Trophoblast cell (in vitro differentiated cells and primary cell): ENCODE measurements at regions not wholly inside any gene's neighbourhood (a gene's known extent, or its start where the extent isn't known, plus 50 kb on each side); places are given as distances from the start of the nearest gene placed in this dataset.

Source experiments
- DNase-seq, 2 donors: peaks; one replicate each; pipeline ENCODE4 v3.0.0-alpha.2; 2016
- H2AFZ ChIP-seq: 2 replicates; pipeline ENCODE4 v1.6.1; 2013; ENCODE audit warnings: low read length, moderate library complexity, mild to moderate bottlenecking; ENCODE audit not compliant: insufficient read depth, poor library complexity
- H2AK5ac ChIP-seq: 2 replicates; pipeline ENCODE4 v1.6.1; 2013; ENCODE audit warnings: mild to moderate bottlenecking, low read length
- H2BK120ac ChIP-seq: 2 replicates; pipeline ENCODE4 v1.6.1; 2013; ENCODE audit warnings: low read length, mild to moderate bottlenecking, moderate library complexity; ENCODE audit not compliant: insufficient read depth, poor library complexity
- H2BK12ac ChIP-seq: 2 replicates; pipeline ENCODE4 v1.6.1; 2013; ENCODE audit warnings: mild to moderate bottlenecking, low read length, moderate library complexity
- H2BK5ac ChIP-seq: 2 replicates; pipeline ENCODE4 v1.6.1; 2013; ENCODE audit warnings: low read length, low read depth, moderate library complexity, mild to moderate bottlenecking; ENCODE audit not compliant: poor library complexity
- H3K14ac ChIP-seq: 2 replicates; pipeline ENCODE4 v1.6.1; 2013; ENCODE audit warnings: mild to moderate bottlenecking, low read length
- H3K18ac ChIP-seq: 2 replicates; pipeline ENCODE4 v1.6.1; 2013; ENCODE audit warnings: mild to moderate bottlenecking, low read length
- H3K23ac ChIP-seq: 2 replicates; pipeline ENCODE4 v1.6.1; 2013; ENCODE audit warnings: low read length
- H3K27ac ChIP-seq: 2 replicates; pipeline ENCODE4 v1.5.1; 2013; ENCODE audit warnings: low read depth, mild to moderate bottlenecking, inconsistent platforms, low read length, moderate library complexity
- H3K27me3 ChIP-seq: 2 replicates; pipeline ENCODE4 v1.6.1; 2013; ENCODE audit warnings: inconsistent platforms, mild to moderate bottlenecking, low read length, moderate library complexity; ENCODE audit not compliant: insufficient read depth
- H3K36me3 ChIP-seq, 2 experiments: 1 replicate in 1 of 2; 2 replicates in 1 of 2; pipeline ENCODE4 v1.6.1; 2013; ENCODE audit warnings: low read length in 2 of 2, mild to moderate bottlenecking in 2 of 2, moderate library complexity in 1 of 2; ENCODE audit not compliant: insufficient read depth in 2 of 2, control insufficient read depth in 1 of 2
- H3K4ac ChIP-seq: 2 replicates; pipeline ENCODE4 v1.6.1; 2013; ENCODE audit warnings: low read depth, mild to moderate bottlenecking, low read length, moderate library complexity
- H3K4me1 ChIP-seq, 2 experiments: 1 replicate in 1 of 2; 2 replicates in 1 of 2; pipeline ENCODE4 v1.6.1; 2013; ENCODE audit warnings: low read length in 2 of 2, mild to moderate bottlenecking in 2 of 2, moderate library complexity in 1 of 2; ENCODE audit not compliant: insufficient read depth in 2 of 2, control insufficient read depth in 1 of 2
- H3K4me2 ChIP-seq: 2 replicates; pipeline ENCODE4 v1.6.1; 2013; ENCODE audit warnings: inconsistent platforms, mild to moderate bottlenecking, low read length, moderate library complexity
- H3K4me3 ChIP-seq: 2 replicates; pipeline ENCODE4 v1.5.1; 2013; ENCODE audit warnings: mild to moderate bottlenecking, low read depth, low read length, inconsistent platforms
- H3K79me1 ChIP-seq: one replicate; pipeline ENCODE4 v1.6.1; 2013; ENCODE audit warnings: low read length
- H3K79me2 ChIP-seq: 2 replicates; pipeline ENCODE4 v1.6.1; 2013; ENCODE audit warnings: low read length, mild to moderate bottlenecking; ENCODE audit not compliant: control insufficient read depth, insufficient read depth, poor library complexity
- H3K9ac ChIP-seq: 2 replicates; pipeline ENCODE4 v1.6.1; 2013; ENCODE audit warnings: mild to moderate bottlenecking, low read length
- H3K9me3 ChIP-seq: 2 replicates; pipeline ENCODE4 v1.6.1; 2013; ENCODE audit warnings: low read depth, mild to moderate bottlenecking, control low read depth, inconsistent platforms, low read length; ENCODE audit not compliant: insufficient read depth
- H4K12ac ChIP-seq: 2 replicates; pipeline ENCODE4 v1.6.1; 2013; ENCODE audit warnings: low read depth, mild to moderate bottlenecking, low read length, moderate library complexity
- H4K8ac ChIP-seq: 2 replicates; pipeline ENCODE4 v1.6.1; 2013; ENCODE audit warnings: low read depth, mild to moderate bottlenecking, low read length, moderate library complexity
- H4K91ac ChIP-seq: one replicate; pipeline ENCODE4 v1.6.1; 2013; ENCODE audit warnings: low read depth, mild to moderate bottlenecking, low read length, moderate library complexity
- WGBS: extraction: QIAGEN DNeasy Blood & Tissue Kit; methylation state at CpG from one replicate; pipeline ENCODE4 v1.1.7; 2013; ENCODE audit warnings: missing lambda C conversion rate; ENCODE audit not compliant: insufficient read length, insufficient coverage; ENCODE audit errors: extremely low coverage; 5-methylcytosine and 5-hydroxymethylcytosine counted together

GRCh38 chr2:151197184-151198108, 64.2 kb downstream of the RBM43 start:
- Histone ChIP-seq H2BK120ac (no peak overlapping the region), H3K4me2 (no peak overlapping the region), H3K27ac (no peak overlapping the region), H3K4me3 (no peak overlapping the region), H2AFZ (no peak overlapping the region), H3K23ac (no peak overlapping the region), H3K18ac (no peak overlapping the region), H2BK5ac (no peak overlapping the region), H3K9ac (no peak overlapping the region), H3K79me2 (no peaks in the 10 kb centered on the region), H4K12ac (no peak overlapping the region), H3K4ac (no peak overlapping the region), H3K4me1 (no peaks in the 10 kb centered on the region), H3K14ac (no peak overlapping the region), H4K8ac (no peak overlapping the region), H4K91ac (no peak overlapping the region), H3K79me1 (peaks cover 1% of the 10 kb centered on the region), H3K9me3 (peaks cover 4% of the 10 kb centered on the region), H3K27me3 (no peaks in the 10 kb centered on the region), H2AK5ac (no peak overlapping the region), H2BK12ac (no peak overlapping the region), H3K36me3 (no peaks in the 10 kb centered on the region)
- no CpG with 5 or more reads among the region's 7 CpGs for WGBS
- no peak for DNase-seq

- H3K4ac ChIP-seq, result no peak overlapping the region
- no peaks in the 10 kb centered on the region for H3K4me1 ChIP-seq
- no peaks in the 10 kb centered on the region for H3K27me3 ChIP-seq
- H3K27ac ChIP-seq, result no peak overlapping the region
- H2AK5ac ChIP-seq, result no peak overlapping the region
- H3K14ac ChIP-seq, result no peak overlapping the region
- H3K18ac ChIP-seq, result no peak overlapping the region
- no peak overlapping the region for H3K4me3 ChIP-seq
- H3K36me3 ChIP-seq, result no peaks in the 10 kb centered on the region
- peaks cover 1% of the 10 kb centered on the region for H3K79me1 ChIP-seq
- H3K23ac ChIP-seq, result no peak overlapping the region
- no CpG with 5 or more reads among the region's 4 CpGs for WGBS
- no peak overlapping the region for H4K8ac ChIP-seq
- no peak overlapping the region for H2AFZ ChIP-seq
- no peak overlapping the region for H2BK120ac ChIP-seq
- no peak overlapping the region for H2BK12ac ChIP-seq
- no peak overlapping the region for H3K9ac ChIP-seq
- H3K4me2 ChIP-seq, result no peak overlapping the region
- H2BK5ac ChIP-seq, result no peak overlapping the region
- no peak for DNase-seq
- no peaks in the 10 kb centered on the region for H3K79me2 ChIP-seq
- H3K9me3 ChIP-seq, result peaks cover 4% of the 10 kb centered on the region
- H4K12ac ChIP-seq, result no peak overlapping the region
- H4K91ac ChIP-seq, result no peak overlapping the region
Observed at GRCh38 chr2:151193576-151193975, 68.1 kb downstream of the RBM43 start.

DNA sequence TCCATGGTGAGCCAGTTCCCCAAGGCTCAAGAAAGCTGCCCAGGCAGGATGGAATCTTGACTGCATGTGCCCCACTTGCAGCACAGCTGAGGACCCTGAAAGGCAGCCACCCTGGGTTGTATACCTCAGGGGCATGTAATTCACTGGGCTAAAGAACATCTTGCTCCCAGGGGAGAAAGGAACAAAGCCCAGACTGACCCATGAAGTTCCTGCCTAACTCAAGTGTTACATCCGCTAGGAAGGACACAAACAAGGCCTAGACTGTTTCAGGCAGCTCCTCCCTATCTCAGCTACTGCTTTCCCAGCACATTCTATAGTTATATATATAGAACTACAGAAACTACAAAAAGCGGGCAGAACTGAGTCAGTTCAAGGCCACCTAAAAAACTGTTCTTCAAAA, 69.0 kb downstream of the RBM43 start:
- Histone ChIP-seq H3K18ac (no peak overlapping the region), H2BK12ac (no peak overlapping the region), H3K79me1 (peaks cover 1% of the 10 kb centered on the region), H3K9me3 (no peaks in the 10 kb centered on the region), H2AK5ac (no peak overlapping the region), H2AFZ (no peak overlapping the region), H3K23ac (no peak overlapping the region), H3K4me1 (no peaks in the 10 kb centered on the region), H2BK5ac (no peak overlapping the region), H3K27ac (no peak overlapping the region), H3K79me2 (no peaks in the 10 kb centered on the region), H3K4ac (no peak overlapping the region), H3K36me3 (no peaks in the 10 kb centered on the region), H3K9ac (no peak overlapping the region), H4K8ac (no peak overlapping the region), H4K91ac (no peak overlapping the region), H3K4me2 (no peak overlapping the region), H3K14ac (no peak overlapping the region), H4K12ac (no peak overlapping the region), H2BK120ac (no peak overlapping the region), H3K27me3 (no peaks in the 10 kb centered on the region), H3K4me3 (no peak overlapping the region)
- no CpG with 5 or more reads among the region's 2 CpGs for WGBS
- DNase-seq, result no peak

DNA sequence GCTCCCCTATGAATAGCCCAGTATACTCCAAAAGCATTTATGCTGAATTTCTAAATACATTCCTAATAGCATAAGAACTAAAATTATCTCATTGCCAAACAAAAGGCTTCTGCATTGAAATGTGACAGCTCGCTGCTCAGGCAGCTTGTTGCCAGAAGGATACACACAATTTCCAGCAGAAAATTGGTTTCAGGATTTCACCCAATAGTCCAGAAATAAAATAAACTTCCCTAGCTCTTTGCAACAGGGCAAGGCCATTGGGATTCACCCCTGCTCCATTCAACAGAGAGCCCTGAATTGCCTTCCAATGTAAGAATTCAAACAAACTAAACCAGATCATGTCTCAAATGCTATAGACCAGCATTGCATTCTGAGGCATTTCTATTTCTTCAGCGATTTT, 70.7 kb downstream of the RBM43 start:
- H3K18ac ChIP-seq, result no peak overlapping the region
- no peak overlapping the region for H3K4me2 ChIP-seq
- no peak overlapping the region for H2BK12ac ChIP-seq
- H3K4ac ChIP-seq, result no peak overlapping the region
- H2AFZ ChIP-seq, result no peak overlapping the region
- H3K23ac ChIP-seq, result no peak overlapping the region
- no peaks in the 10 kb centered on the region for H3K36me3 ChIP-seq
- H3K4me3 ChIP-seq, result no peak overlapping the region
- no peaks in the 10 kb centered on the region for H3K79me2 ChIP-seq
- no peak overlapping the region for H4K8ac ChIP-seq
- H4K12ac ChIP-seq, result no peak overlapping the region
- H3K9me3 ChIP-seq, result no peaks in the 10 kb centered on the region
- no peak overlapping the region for H4K91ac ChIP-seq
- WGBS, result no CpG with 5 or more reads among the region's 2 CpGs
- no peaks in the 10 kb centered on the region for H3K27me3 ChIP-seq
- H3K27ac ChIP-seq, result no peak overlapping the region
- DNase-seq, result no peak
- no peak overlapping the region for H3K14ac ChIP-seq
- H2AK5ac ChIP-seq, result no peak overlapping the region
- no peaks in the 10 kb centered on the region for H3K4me1 ChIP-seq
- H3K79me1 ChIP-seq, result peaks cover 1% of the 10 kb centered on the region
- H2BK120ac ChIP-seq, result no peak overlapping the region
- no peak overlapping the region for H3K9ac ChIP-seq
- no peak overlapping the region for H2BK5ac ChIP-seq
